Neural progenitor cell (in vitro differentiated cells): ENCODE measurements at regions not wholly inside any gene's neighbourhood (a gene's known extent, or its start where the extent isn't known, plus 50 kb on each side); places are given as distances from the start of the nearest gene placed in this dataset.

Experiments
- CTCF ChIP-seq: fragments of 200-600 bp; sonication (generic); IDR thresholded peaks from 2 replicates; pipeline ENCODE4 v1.5.1; 2017; ENCODE audit warnings: antibody characterized with exemption, mild to moderate bottlenecking
- EZH2 ChIP-seq: fragments of 200-600 bp; sonication (generic); IDR thresholded peaks from 2 replicates; pipeline ENCODE4 v1.6.1; 2017; ENCODE audit warnings: antibody characterized with exemption, mild to moderate bottlenecking, moderate library complexity
- EZH2phosphoT487 ChIP-seq: fragments of 200-600 bp; sonication (generic); IDR thresholded peaks from 2 replicates; pipeline ENCODE4 v1.6.1; 2017; ENCODE audit warnings: antibody characterized with exemption

- no peak for TF ChIP-seq CTCF
- TF ChIP-seq EZH2: no peak
- TF ChIP-seq EZH2phosphoT487: no peak
Observed at GRCh38 chr4:127379499-127379898, 253.3 kb upstream of the INTU start.
